Right renal cortex interstitium (tissue), 3 donors: ENCODE measurements at regions not wholly inside any gene's neighbourhood (a gene's known extent, or its start where the extent isn't known, plus 50 kb on each side); places are given as distances from the start of the nearest gene placed in this dataset.
"Not testable (repeated sequence)": the region's sequence is repeated elsewhere in the genome, so short reads cannot be mapped to it uniquely, and the experiment has no call there.

Experiments used
- DNase-seq, 3 donors: peaks; one replicate each; pipeline ENCODE4 v3.0.0-alpha.2; 2013; ENCODE audit warnings: low read depth in 3 of 3, low spot score in 2 of 3

GRCh38 chr16:22705799-22706198 is 108.2 kb upstream of the HS3ST2 start:
- DNase-seq = no peak

GRCh38 chr16:22710326-22710725 is 103.6 kb upstream of the HS3ST2 start:
- DNase-seq = no peak

- DNase-seq = no peak
These were observed 102.1 kb upstream of the HS3ST2 start for GRCh38 chr16:22711847-22712246.

- no peak for DNase-seq
These were observed 101.5 kb upstream of the HS3ST2 start for GRCh38 chr16:22712471-22712870.

- not testable (repeated sequence) for DNase-seq
These were observed 95.4 kb upstream of the HS3ST2 start for GRCh38 chr16:22718598-22718997.

GRCh38 chr16:22719945-22720344 is 94.0 kb upstream of the HS3ST2 start:
- no peak for DNase-seq

- no peak for DNase-seq
These were observed 92.4 kb upstream of the HS3ST2 start for GRCh38 chr16:22721511-22722100.

GRCh38 chr16:22722551-22723541 is 91.1 kb upstream of the HS3ST2 start:
- not testable (repeated sequence) for DNase-seq

GRCh38 chr16:22726868-22727267 is 87.1 kb upstream of the HS3ST2 start:
- no peak for DNase-seq

- no peak for DNase-seq
These were observed 86.4 kb upstream of the HS3ST2 start for GRCh38 chr16:22727285-22728166.

- peak in 2 of 3 donors; percentile 23 to 39 for DNase-seq
These were observed 85.7 kb upstream of the HS3ST2 start for GRCh38 chr16:22728167-22728836.

- DNase-seq = peak in 2 of 3 donors; percentile 41 to 74
These were observed 81.6 kb upstream of the HS3ST2 start for GRCh38 chr16:22732400-22732799.

- DNase-seq = no peak
These were observed 81.0 kb upstream of the HS3ST2 start for GRCh38 chr16:22732959-22733358.

- DNase-seq = no peak
These were observed 79.6 kb upstream of the HS3ST2 start for GRCh38 chr16:22734368-22734767.

GRCh38 chr16:22736791-22737190 is 77.2 kb upstream of the HS3ST2 start:
- no peak for DNase-seq

- DNase-seq = no peak
These were observed 74.9 kb upstream of the HS3ST2 start for GRCh38 chr16:22739077-22739476.

GRCh38 chr16:22743401-22743800 is 70.6 kb upstream of the HS3ST2 start:
- no peak for DNase-seq

GRCh38 chr16:22751104-22751667 is 62.8 kb upstream of the HS3ST2 start:
- no peak for DNase-seq

GRCh38 chr16:22751685-22752084 is 62.3 kb upstream of the HS3ST2 start:
- DNase-seq = no peak

GRCh38 chr16:22753451-22753850 is 60.5 kb upstream of the HS3ST2 start:
- DNase-seq = no peak
